ENCODE measurements at regions not wholly inside any gene's neighbourhood (a gene's known extent, or its start where the extent isn't known, plus 50 kb on each side); places are given as distances from the start of the nearest gene placed in this dataset.

- TF ChIP-seq EZH2phosphoT487 (IDR thresholded peaks at IDR 0.05; ENCODE audit: borderline replicate concordance, low read length) (no peak), EZH2 (IDR thresholded peaks at IDR 0.05; ENCODE audit: low read length, unreplicated experiment) (no peak)
Measured at GRCh38 chr10:59523851-59524250, 161.5 kb upstream of the FAM13C start.
